Middle frontal gyrus (tissue), 1 donor: ENCODE measurements at regions not wholly inside any gene's neighbourhood (a gene's known extent, or its start where the extent isn't known, plus 50 kb on each side); places are given as distances from the start of the nearest gene placed in this dataset.
"Not testable (repeated sequence)": the region's sequence is repeated elsewhere in the genome, so short reads cannot be mapped to it uniquely, and the experiment has no call there.

ENCODE experiments used
- DNase-seq: peaks from one replicate; pipeline ENCODE4 v3.0.0-alpha.2; 2015; ENCODE audit warnings: low spot score; ENCODE audit errors: extremely low spot score

DNA sequence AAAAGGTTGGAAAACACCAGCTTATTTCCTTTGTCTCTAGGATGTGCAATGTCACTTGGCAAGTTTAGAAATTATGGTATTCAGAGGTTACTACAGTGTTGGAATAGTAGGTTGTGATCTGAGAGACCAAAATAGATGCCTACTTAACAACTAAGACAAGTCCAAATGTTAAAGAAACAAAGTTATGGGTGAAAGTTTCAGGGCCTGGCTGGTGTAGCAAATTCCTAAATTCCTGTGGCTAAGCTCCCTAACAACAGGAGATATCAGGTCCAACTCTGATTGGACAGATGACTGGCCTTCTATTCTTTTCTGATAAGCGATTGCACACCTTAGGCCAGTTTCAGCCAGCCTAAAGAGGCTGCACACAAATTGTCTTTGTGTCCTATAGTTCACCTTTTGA, 873.5 kb downstream of the REEP3 start:
- DNase-seq: no peak

DNA sequence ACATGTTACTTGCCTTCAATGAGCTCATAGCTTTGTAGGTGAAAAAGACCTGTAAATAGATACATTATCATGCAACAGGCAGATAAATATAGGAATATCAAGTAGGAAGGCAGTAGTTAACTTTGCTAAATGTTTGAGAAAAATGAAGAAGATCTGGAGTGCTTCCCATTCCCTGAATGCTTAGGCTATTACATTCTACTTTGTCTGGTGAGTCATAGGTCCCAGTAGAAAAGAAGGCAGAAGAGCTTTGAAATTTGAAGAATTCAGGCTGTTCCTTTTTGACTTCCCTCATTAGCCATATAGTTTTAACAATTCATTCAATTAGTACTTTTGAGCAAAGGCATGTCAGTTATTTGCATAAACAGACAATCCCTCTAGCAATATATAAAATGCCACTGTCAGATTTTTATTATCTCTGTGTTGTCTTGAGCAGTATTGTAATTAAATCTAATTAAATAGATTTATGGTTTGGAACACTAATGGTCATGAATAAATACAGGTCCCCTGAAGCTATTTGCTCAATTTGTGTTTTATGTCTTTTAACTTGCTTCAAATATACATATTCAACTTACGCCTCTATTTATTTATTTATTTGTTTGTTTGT, 875.0 kb downstream of the REEP3 start:
- DNase-seq: no peak

DNA sequence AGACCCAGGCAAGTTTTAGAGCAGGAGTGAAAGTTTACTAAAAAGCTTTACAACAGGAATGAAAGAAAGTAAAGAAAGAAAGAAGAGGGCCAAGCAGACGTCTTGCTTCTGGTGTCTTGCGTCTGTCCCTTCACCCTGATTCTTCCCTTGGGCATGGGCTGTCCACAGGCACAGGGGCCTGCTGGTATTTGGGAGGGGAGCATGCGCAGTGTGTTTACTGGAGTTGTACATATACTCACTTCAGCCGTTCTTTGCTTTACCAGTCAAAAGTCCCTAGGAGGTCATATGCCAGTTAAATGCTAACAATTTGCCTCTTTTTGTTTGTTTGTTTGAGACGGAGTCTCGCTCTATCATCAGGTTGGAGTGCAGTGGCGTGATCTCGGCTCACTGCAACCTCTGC, 875.9 kb downstream of the REEP3 start:
- no peak for DNase-seq

DNA sequence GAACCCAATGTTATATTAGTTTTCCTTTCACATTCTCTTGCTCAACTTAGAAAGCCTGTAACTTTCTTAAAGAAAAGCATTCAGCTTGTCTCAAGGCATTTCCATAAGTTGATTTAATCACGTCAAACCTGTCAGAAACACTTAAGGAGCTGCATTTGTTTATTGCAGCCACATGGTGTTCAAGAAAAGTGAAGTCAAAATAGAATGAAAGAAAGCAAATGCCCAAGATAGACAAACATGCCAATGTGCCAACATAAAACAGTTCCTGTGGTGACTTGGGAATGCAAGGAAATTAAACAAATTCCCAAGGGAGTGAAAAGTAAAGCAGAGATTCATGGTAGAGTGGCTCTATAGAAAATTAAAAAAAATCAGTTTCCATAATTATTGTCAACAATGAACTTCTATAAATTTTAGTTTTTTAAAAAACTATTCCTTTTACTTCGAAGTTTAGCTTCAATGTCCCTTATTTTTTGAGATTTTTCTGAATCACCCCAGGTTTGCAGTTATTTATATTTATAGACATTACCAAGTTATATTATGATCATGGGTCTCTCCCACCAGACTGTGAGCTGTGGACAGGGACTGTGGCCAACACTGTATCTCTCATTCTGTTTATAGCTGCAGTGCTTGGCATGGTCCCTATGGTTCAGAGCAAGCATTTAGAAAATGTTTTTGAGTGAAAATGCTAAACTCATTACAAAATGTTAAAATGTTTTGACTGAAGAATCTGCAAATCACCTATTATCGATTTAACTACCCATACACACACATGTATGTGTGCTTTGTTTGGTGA, 887.4 kb downstream of the REEP3 start:
- no peak for DNase-seq

DNA sequence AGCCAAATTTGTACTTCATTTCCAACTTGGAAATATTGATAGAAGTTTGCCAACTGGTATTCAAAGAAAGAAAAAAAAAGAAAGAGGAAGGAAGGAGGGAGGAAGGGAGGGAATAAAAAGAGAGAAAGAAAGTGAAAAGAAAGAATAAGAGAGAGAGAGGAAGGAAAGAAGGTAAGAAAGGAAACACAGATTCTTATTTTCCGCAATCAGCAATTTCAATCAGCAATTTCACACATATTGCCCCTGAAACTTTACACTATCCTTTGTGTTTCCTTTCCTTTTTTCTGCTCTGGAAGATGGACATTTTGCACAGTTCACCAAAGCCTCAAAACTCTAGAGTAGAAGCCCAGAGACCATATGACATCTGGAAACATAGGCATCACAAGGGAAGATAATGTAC, 888.1 kb downstream of the REEP3 start:
- DNase-seq: no peak

DNA sequence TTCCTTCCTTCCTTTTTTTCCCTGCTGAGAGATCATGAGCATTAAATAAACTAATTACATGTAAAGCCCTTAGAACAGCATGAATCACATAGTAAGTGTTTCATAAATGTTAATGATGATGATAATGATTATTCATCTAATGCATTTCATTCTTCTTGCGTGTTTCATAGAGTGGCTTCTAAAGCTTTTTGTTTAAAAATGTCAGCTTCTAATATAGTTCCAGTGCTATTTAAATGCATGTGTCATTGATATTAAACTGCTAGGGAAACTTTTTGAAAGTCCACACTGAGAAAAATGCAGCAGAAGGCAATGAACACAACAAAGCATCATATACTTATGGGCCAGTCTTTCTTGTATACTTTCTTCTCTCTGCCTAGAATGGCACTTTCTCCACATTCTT, 894.8 kb downstream of the REEP3 start:
- DNase-seq: no peak

DNA sequence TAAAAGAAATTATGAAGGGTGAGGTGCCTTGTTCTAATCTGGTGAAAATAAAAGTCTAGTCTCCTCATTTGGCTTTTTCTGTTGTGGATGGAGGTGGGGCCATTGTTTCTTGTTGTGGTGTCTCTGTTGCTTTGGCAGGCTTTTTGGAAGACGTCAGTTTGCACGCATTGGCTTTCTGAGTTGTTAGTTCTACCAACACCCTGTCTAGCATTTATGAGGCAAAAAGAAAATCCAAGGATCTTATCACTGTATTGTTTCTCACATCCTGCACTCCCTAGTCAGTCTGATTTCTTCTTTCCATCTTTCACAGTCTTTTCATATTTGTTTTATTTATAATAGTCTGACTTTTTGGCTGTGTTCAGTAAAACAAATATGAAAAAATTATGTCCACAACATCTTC, 898.3 kb downstream of the REEP3 start:
- no peak for DNase-seq

DNA sequence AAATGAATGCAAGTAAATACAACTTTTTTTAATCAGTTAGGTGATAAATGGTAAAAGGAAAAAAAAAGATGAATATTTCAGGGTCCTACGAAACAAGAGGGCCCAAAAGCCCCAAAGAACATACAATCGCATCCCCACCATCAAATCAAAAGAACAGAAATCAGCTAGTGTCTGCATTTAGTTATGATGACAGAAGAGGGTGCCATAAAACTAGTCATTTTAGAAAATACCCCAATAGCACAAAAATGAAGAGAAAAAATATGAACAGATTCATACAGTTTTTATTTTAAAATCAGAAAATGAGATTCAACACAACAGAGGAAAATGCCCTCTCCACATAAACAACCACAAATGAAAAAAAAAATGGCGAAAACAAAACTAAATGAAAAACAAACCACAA, 905.5 kb downstream of the REEP3 start:
- no peak for DNase-seq

DNA sequence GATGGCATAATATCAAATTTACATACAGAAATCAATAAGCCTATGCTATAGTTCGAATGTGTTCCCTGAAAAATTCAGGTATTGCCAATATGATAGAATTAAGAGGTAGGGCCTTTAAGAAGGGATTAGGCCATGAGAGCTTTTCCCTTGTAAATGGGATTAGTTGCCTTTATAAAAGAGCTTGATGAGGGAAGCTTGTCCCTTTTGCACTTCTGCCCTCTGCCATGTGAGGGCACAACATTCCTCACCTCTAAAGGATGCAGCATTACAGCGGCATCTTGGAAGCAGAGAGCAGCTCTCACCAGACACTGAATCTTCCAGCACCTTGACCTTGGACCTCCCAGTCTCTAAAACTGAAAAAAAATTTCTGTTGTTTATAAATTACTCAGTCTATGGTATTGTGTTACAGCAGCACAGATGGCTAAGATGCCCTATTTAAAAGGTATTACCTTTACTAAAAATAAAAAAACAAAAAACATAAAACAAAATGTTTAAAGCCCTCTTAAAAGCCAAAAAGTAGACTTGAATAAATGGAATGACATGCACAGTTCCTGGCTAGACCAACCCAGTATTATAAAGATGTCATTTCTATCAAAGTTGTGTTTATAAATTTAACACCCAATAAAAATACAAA, 909.6 kb downstream of the REEP3 start:
- DNase-seq: no peak

DNA sequence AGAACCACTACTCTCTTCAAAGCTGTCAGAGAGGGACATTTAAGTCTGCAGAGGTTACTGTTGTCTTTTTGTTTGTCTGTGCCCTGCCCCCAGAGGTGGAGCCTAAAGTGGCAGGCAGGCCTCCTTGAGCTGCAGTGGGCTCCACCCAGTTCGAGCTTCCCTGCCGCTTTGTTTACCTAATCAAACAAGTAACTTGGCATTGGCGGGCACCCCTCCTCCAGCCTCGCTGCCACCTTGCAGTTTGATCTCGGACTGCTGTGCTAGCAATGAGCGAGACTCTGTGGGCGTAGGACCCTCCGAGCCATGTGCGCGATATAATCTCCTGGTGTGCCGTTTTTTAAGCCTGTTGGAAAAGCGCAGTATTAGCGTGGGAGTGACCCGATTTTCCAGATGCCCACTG, 920.7 kb downstream of the REEP3 start:
- not testable (repeated sequence) for DNase-seq

DNA sequence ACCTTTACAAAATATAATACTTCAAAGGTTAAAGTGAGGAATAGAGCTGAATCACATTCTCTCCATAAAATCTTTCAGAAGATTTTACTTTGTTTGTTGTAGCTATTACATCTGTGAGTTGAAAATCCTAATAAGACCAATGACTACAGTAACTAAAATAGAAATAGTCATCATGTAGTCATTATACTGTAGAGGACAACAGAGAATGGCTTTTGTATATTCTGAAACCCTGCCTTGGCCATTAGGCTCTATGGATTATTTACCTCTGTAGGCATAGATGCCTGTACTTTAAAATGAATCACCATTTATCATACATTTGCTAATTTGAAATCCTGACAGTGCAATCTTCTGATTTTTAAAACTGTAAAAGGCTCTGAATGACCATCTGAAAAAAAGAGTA, 923.0 kb downstream of the REEP3 start:
- DNase-seq: no peak

DNA sequence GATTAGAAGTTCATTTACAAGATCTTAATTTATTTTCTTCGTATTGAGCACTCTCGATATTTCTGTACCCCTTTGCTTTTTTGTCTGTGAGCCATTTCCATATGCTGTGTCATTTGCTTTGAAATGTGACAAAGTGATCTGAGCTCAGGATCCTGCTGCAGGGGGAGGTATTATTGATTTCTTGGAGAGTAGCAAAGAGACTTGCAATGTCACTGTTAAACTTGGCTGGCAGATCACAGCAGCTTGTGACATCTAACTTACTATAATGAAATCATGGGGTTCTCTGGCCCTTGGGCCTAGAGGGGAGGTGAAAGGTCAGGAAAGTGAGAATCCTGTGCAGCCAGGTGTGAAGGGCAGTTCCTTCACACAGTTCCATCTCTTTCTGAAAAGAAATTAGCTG, 923.4 kb downstream of the REEP3 start:
- DNase-seq: no peak

DNA sequence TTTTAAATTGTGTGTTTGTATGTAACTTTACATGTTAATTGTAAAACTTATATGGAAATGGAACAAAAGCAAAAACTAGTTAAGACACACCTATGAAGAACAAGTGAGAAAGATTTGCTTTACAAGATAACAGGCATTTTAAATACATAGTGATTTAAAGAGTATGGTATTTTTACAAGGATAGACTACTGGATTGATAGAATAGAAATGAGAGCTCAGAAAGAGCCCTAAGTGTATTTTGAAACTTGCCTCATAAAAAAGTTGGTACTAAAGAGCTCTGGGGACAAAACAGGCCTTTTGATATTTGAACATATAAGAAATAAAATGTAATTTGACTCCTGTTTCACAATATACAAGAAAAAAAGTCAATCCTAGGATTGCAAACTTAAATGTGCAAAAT, 928.4 kb downstream of the REEP3 start:
- no peak for DNase-seq

DNA sequence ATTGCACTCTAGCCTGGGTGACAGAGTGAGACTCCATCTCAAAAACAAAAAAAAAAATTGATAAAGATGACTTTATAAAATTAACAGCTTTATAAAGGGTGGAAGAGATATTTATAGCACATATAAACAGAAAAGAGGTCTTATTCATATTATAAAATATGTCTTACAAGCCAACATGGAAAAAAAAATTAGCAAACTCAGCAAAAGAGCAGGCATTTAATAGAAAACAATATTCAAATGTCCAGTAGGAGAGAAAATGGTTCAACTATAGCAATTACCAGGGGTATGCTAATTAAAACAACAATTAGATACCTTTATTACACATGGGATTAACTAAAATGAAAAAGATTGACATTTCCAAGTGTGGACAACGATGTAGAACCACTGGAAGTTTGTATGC, 929.1 kb downstream of the REEP3 start:
- no peak for DNase-seq

DNA sequence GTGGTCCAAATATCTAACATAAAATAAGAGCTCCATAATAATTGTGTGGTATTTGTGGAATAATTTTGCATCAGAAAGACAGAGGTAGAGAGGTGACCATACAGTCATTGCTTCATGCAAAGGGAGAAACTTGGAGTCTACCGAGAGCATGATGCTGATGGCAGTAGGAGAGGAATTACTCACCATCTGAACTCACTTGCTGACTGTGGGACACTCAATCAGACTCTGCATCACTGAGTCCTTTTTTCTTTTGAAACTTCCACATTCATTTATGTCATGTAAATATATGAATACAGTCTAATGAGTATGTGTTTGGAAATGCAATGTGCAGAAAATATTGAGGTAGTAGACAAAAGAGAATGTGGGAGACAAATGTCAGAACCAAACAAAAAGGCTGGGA, 933.8 kb downstream of the REEP3 start:
- no peak for DNase-seq

DNA sequence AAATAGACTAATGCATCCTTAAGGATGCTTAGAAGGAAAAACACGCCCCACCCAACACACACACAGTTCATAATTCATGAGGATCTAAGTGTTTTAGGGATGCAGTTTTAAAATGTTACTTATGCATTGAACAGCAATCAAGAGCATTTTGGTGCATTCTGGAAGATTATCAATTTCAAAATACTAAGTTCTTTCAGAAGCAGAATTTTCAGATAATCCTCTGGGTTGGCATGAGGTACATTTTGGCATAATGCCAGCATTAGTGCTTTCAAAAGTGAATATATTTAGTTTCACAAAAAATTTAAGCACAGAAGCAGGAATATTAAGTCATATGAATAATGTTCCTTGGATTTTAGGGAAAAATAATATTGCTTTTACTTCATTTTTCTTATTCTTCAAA, 937.1 kb downstream of the REEP3 start:
- DNase-seq: no peak

DNA sequence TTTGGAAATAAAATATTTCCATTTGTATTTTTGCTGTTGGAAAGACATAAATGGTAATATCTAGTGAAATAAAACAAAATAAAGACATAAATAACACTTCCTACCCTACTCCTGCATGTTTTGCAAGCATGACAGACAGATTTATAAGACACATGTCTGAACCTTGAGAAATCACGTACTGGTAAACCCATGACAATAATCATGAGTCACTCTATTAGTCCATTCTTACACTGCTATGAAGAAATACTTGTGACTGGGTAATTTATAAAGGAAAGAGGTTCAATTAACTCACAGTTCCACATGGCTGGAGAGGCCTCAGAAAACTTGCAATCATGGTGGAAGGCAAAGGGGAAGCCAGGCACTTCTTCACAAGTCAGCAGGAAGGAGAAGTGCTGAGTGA, 942.2 kb downstream of the REEP3 start:
- DNase-seq: no peak

DNA sequence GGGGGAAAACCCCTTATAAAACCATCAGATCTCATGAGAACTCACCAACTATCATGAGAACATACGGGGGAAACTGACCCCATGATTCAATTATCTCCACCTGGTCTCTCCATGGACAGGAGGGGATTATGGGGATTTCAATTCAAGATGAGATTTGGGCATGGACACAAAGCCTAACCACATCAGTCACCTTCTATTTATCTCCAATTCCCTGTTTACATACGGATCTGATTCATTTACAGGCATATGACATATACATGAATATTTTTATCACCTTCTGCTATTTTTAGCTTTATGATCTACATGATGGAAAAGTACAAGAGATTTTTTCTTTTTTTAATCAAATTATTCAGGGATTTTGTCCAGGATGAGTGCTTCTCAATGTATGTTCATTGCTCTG, 944.5 kb downstream of the REEP3 start:
- DNase-seq: no peak

DNA sequence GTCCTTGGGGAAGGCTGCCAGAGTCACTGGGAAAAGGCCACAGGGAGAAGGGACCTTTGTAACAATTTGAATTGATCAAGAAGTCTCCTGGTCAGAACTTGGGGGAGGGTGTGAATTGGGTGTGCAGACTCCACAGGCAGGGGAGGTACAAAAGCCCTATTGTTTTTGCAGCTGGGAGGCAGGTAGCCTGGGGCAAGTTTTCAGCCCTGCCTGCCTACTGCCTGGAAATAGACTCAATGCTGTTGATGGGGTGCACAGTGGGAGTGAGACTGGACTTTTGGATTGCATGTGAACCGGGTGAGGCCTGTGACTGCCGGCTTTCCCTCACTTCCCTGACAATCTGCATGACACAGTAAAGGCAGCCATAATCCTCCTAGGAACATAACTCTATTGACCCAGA, 947.0 kb downstream of the REEP3 start:
- DNase-seq: no peak

DNA sequence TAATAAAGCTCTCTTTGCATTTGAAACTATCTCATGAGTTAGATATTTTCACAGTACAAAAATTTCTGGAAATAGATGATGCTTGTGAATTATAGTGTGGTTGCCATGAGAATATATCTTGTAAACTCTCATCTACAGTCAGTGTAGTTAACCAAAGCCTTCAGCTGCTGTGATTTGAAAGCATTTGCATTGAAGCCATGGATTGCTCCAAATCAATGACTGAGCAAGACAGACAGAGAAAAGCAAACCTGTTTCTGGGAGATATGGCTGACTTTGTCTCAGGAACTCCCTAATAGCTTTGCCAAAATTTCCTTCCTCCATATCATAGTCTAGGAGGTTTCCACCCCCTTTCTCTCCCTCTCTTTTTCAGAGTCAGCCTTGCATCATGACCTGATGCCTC, 955.3 kb downstream of the REEP3 start:
- no peak for DNase-seq

DNA sequence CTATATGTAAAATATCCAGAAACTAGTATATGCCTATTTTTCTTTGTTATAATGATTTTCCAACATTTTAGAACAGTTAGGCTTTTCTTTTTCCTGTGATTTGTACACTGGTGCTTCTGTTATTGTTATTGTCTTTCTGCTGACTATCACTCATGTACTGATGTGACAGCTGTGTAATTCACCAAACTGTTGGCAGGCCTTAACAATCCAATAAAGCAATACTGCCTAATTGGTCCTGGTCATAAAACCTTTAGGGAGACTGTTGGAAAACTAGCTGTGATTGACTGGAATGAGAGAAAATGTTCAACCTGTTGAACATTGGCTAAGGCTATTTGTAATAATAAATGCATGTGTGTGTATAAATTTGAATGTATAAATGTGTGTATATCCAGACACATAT, 956.6 kb downstream of the REEP3 start:
- no peak for DNase-seq

DNA sequence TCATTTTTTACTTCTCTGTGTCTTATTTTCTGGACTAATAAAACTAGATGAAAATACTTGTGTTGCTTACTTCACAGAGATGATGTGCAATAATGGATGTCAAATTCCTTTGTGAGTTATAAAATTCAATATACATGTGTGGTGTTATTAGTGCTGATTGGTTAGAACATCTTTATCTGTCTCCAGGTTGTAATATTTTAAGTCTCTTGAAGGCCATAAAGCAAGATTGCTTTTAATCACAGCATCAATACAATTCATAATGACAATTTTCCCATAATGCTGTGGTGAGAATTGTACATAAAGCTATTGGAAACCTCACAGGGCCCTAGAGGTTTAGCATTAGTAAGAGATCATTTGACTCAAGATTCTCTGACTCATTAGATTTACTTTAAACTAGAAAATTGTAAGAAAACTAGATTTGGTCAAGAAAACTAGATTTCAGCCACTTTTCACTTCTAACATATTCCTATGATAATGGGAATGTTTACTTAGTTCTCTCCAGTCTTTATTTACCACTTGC, 963.7 kb downstream of the REEP3 start:
- no peak for DNase-seq

DNA sequence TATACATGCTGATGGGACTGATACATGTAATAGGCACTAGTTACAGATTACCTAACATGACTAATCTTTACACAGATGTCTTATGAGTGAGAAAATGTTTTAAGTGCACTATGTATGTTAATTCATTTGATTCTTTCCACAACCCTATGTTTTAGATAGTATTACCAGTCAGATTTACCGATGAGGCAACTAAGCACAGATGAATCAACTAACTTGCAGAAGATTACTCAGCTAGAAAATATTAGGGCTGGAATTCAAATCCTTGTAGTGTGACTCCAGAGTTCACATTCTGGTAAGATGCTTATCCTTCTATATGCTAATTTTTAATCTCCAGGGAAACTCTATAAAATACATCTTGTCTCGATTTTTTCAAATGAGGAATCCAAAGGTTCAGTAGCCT, 964.9 kb downstream of the REEP3 start:
- DNase-seq: no peak
